Neutrophil (primary cell): ENCODE measurements at regions not wholly inside any gene's neighbourhood (a gene's known extent, or its start where the extent isn't known, plus 50 kb on each side); places are given as distances from the start of the nearest gene placed in this dataset.

Experiments used
- H3K27ac ChIP-seq: fragments of 200-600 bp; sonication (generic); 2 replicates; pipeline ENCODE4 v1.5.1; 2016; ENCODE audit warnings: mild to moderate bottlenecking, moderate library complexity
- H3K27me3 ChIP-seq: fragments of 200-600 bp; sonication (generic); 2 replicates; pipeline ENCODE4 v1.6.0; 2016; ENCODE audit warnings: mild to moderate bottlenecking
- H3K36me3 ChIP-seq: fragments of 200-600 bp; sonication (generic); 2 replicates; pipeline ENCODE4 v1.5.1; 2017
- H3K4me1 ChIP-seq, 2 experiments: fragments of 200-600 bp in 1 of 2; sonication (generic) in 1 of 2; 1 replicate in 1 of 2; 2 replicates in 1 of 2; pipeline versions ENCODE4 v1.5.1 to v1.6.1; 2013 to 2016; ENCODE audit warnings: low read depth in 1 of 2, low read length in 1 of 2, mild to moderate bottlenecking in 1 of 2, moderate library complexity in 1 of 2; ENCODE audit not compliant: control insufficient read depth in 1 of 2, insufficient read depth in 1 of 2
- H3K4me3 ChIP-seq, 2 experiments: fragments of 200-600 bp in 1 of 2; sonication (generic) in 1 of 2; 1 replicate in 1 of 2; 2 replicates in 1 of 2; pipeline ENCODE4 v1.5.1; 2013 to 2016; ENCODE audit warnings: low read depth in 1 of 2, low read length in 1 of 2, mild to moderate bottlenecking in 1 of 2, moderate library complexity in 1 of 2
- H3K9me3 ChIP-seq: fragments of 200-600 bp; sonication (generic); 2 replicates; pipeline ENCODE4 v1.5.1; 2016
- CTCF ChIP-seq: fragments of 200-600 bp; sonication (generic); IDR thresholded peaks from 2 replicates; pipeline ENCODE4 v1.5.1; 2016; ENCODE audit warnings: antibody characterized with exemption

- TF ChIP-seq CTCF = no peak
- Histone ChIP-seq H3K36me3 (no peaks in the 10 kb centered on the region), H3K27me3 (no peaks in the 10 kb centered on the region)
Observed at GRCh38 chr6:113289166-113289565, 568.0 kb upstream of the MARCKS start.

DNA sequence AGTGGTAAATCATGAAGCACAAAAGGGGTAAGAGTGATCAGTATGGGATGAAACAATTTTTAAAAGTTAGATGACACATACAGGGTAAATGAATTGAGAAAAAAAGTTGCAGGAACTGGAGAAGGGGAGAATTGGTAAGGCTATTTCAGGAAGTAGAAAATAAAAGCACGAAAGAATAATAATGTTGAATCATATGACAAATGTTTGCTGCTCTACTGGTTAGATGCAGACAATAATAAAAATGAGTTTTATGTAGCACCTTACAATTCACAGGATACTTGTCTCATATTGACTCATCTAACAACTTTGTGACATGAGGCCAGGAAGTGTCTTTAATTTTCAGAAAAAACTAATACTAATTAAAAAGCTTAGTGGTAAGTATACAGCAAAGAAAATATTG is 566.5 kb upstream of the MARCKS start:
- peaks cover 5% of the 10 kb centered on the region for H3K9me3 ChIP-seq
- no peaks in the 10 kb centered on the region for H3K36me3 ChIP-seq
- no peaks in the 10 kb centered on the region for H3K4me1 ChIP-seq
- H3K4me3 ChIP-seq = no peak overlapping the region
- TF ChIP-seq CTCF = no peak
- no peaks in the 10 kb centered on the region for H3K27me3 ChIP-seq
- no peak overlapping the region for H3K27ac ChIP-seq

More at GRCh38 chr6:113289166-113289565, 568.0 kb upstream of the MARCKS start:
- H3K9me3 ChIP-seq = peaks cover 5% of the 10 kb centered on the region
- no peaks in the 10 kb centered on the region for H3K4me1 ChIP-seq
- no peak overlapping the region for H3K27ac ChIP-seq
- no peak overlapping the region for H3K4me3 ChIP-seq

DNA sequence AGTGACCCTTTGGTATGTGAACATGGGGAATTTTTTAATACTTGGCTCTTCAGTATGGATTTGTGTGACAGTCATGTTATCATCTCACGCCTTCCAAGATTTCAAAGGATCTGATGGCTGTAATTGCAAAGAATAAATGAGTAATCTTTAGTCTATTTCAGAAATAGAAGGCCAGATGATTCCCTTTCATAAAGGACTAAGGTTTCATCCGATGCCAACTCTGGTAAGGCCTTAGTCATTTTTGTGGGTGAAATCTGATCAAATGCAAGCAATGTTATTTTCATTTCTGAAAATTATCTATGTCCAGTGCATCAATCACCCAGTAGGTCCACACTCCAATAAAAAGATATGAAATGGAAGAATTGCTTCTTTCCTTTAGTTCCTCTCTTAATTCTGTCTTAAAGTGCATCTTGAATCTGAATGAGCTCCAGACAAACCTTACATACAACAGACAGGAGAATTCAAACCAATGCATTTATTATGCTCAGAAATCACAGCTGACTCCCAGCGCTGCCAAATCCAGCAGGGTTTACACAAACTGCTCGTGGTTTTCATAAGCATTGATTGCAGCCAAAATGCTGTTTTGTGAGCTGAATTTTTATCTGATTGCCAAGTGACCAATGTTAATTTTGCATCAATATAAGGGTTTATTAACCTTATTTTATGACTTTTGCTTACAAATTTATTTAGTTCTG is 565.2 kb upstream of the MARCKS start:
- no peaks in the 10 kb centered on the region for H3K4me1 ChIP-seq
- no peak for TF ChIP-seq CTCF
- peaks cover 5% of the 10 kb centered on the region for H3K9me3 ChIP-seq
- H3K4me3 ChIP-seq = no peak overlapping the region
- no peaks in the 10 kb centered on the region for H3K27me3 ChIP-seq
- H3K27ac ChIP-seq = no peak overlapping the region
- no peaks in the 10 kb centered on the region for H3K36me3 ChIP-seq

DNA sequence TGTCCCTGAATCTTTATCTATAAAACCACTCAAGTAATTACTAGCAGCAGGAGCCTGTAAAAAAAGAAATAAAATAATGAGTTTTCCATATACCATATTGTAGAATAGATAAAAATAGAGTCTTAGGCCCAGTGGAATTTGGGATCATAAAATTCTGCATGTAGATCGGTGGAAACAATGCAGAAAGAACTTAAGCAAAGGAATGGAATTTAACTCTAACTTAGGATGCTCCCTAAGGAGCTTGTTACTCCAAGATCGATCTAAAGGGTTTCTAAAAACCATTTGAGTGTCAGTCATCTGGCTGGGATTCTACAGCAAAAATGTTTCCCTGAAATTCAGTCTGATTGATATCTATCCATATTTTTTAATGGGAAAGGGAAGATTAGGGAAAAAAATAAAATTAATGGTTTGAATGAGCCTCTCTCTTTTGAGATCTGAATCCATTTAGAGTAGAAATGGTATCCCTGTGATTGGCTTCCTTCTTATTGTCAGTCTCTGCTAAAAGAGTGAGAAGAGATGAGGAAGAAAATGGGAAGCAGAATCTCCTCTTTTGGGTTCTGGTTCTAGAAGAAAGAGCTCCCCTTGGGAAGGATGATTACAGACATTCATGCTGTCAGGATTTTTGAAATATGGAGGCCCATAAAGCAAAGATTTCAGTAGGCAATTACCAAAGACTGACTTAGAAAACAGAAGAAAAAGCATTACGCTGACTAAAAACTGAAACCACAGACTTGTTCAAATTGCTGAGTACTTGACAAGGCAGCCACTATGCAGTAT is 564.3 kb upstream of the MARCKS start:
- Histone ChIP-seq H3K27ac (no peak overlapping the region), H3K4me3 (no peak overlapping the region), H3K9me3 (peaks cover 5% of the 10 kb centered on the region), H3K27me3 (no peaks in the 10 kb centered on the region), H3K36me3 (no peaks in the 10 kb centered on the region), H3K4me1 (no peaks in the 10 kb centered on the region)
- no peak for TF ChIP-seq CTCF

DNA sequence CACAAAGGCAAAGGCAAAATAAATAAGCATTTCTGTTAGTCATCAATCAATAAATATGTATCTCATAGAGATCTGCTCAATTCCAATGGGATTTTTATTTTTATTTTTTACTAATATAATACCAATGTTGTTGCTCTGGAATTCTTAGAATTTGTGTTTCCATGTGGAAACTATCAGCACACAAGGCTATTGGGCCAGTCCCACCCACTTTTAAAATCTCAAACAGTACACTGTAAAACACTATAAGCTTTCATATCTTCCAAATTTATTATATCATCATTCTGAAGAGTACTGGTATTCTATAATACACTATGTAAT is 563.8 kb upstream of the MARCKS start:
- H3K36me3 ChIP-seq = no peaks in the 10 kb centered on the region
- TF ChIP-seq CTCF = no peak

More for the DNA sequence above, 563.8 kb upstream of the MARCKS start:
- Histone ChIP-seq H3K4me1 (no peaks in the 10 kb centered on the region), H3K27ac (no peak overlapping the region), H3K9me3 (peaks cover 5% of the 10 kb centered on the region), H3K27me3 (no peaks in the 10 kb centered on the region), H3K4me3 (no peak overlapping the region)
